NCI-H510A treated with DMSO at 0.1 percent for 48 hours (cell line): ENCODE measurements at regions not wholly inside any gene's neighbourhood (a gene's known extent, or its start where the extent isn't known, plus 50 kb on each side); places are given as distances from the start of the nearest gene placed in this dataset.

ENCODE experiments used
- DNase-seq: peaks from one replicate; lab custom pipeline; 2025; lab: John Stamatoyannopoulos, UW

- no peak for DNase-seq
These were observed 326.3 kb downstream of the OSTF1 start for GRCh38 chr9:75414371-75415160.

GRCh38 chr9:75417471-75417870 lies 329.2 kb downstream of the OSTF1 start:
- DNase-seq, result no peak

- DNase-seq, result no peak
These were observed 330.2 kb downstream of the OSTF1 start for GRCh38 chr9:75418518-75418917.

- DNase-seq, result no peak
These were observed 334.7 kb downstream of the OSTF1 start for GRCh38 chr9:75422944-75423522.

GRCh38 chr9:75429531-75430475 lies 341.5 kb downstream of the OSTF1 start:
- DNase-seq, result no peak

- DNase-seq, result no peak
These were observed 343.1 kb downstream of the OSTF1 start for GRCh38 chr9:75431375-75431774.

- DNase-seq, result no peak
These were observed 344.1 kb downstream of the OSTF1 start for GRCh38 chr9:75432386-75432785.

GRCh38 chr9:75432888-75433287 lies 344.6 kb downstream of the OSTF1 start:
- no peak for DNase-seq

- DNase-seq, result no peak
These were observed 350.4 kb downstream of the OSTF1 start for GRCh38 chr9:75438716-75439115.

GRCh38 chr9:75440914-75441313 lies 352.6 kb downstream of the OSTF1 start:
- no peak for DNase-seq

- no peak for DNase-seq
These were observed 356.8 kb downstream of the OSTF1 start for GRCh38 chr9:75445144-75445543.

GRCh38 chr9:75447281-75447680 lies 359.0 kb downstream of the OSTF1 start:
- no peak for DNase-seq

GRCh38 chr9:75448281-75448680 lies 360.0 kb downstream of the OSTF1 start:
- no peak for DNase-seq

- DNase-seq, result no peak
These were observed 360.6 kb downstream of the OSTF1 start for GRCh38 chr9:75448955-75449354.

- no peak for DNase-seq
These were observed 362.7 kb downstream of the OSTF1 start for GRCh38 chr9:75451045-75451444.

GRCh38 chr9:75451505-75451904 lies 363.2 kb downstream of the OSTF1 start:
- DNase-seq, result no peak

- no peak for DNase-seq
These were observed 364.2 kb downstream of the OSTF1 start for GRCh38 chr9:75452512-75452911.

GRCh38 chr9:75454043-75454442 lies 365.7 kb downstream of the OSTF1 start:
- DNase-seq, result no peak

- no peak for DNase-seq
These were observed 366.6 kb downstream of the OSTF1 start for GRCh38 chr9:75454891-75455290.

- DNase-seq, result peak; percentile 19
These were observed 367.2 kb downstream of the OSTF1 start for GRCh38 chr9:75455444-75455921.

GRCh38 chr9:75456698-75457097 lies 368.4 kb downstream of the OSTF1 start:
- DNase-seq, result no peak

- DNase-seq, result no peak
These were observed 369.2 kb downstream of the OSTF1 start for GRCh38 chr9:75457474-75458011.
